HFF-Myc (cell line): ENCODE measurements at regions not wholly inside any gene's neighbourhood (a gene's known extent, or its start where the extent isn't known, plus 50 kb on each side); places are given as distances from the start of the nearest gene placed in this dataset.

Experiments
- DNase-seq: peaks from one replicate; pipeline ENCODE4 v3.0.0-alpha.2; 2011; ENCODE audit warnings: low read depth; ENCODE audit errors: extremely low read depth
- H3K4me3 ChIP-seq: replicated peaks from 2 replicates; pipeline ENCODE4 v1.5.1; 2011; ENCODE audit warnings: low read depth, mild to moderate bottlenecking, control low read depth, low read length
- CTCF ChIP-seq: IDR thresholded peaks from 2 replicates; pipeline ENCODE4 v1.5.1; 2012; ENCODE audit warnings: mild to moderate bottlenecking, low read depth, low read length, control low read depth; ENCODE audit errors: missing control alignments

GRCh38 chr17:79423811-79424465 is 186.9 kb downstream of the RBFOX3 start:
- TF ChIP-seq CTCF, result no peak
- DNase-seq, result no peak
- H3K4me3 ChIP-seq, result no peak overlapping the region

- DNase-seq, result no peak
- no peak overlapping the region for H3K4me3 ChIP-seq
- no peak for TF ChIP-seq CTCF
Measured at GRCh38 chr17:79422236-79422635, 188.6 kb downstream of the RBFOX3 start.

- no peak overlapping the region for H3K4me3 ChIP-seq
- no peak for TF ChIP-seq CTCF
- DNase-seq, result no peak
Measured at GRCh38 chr17:79420318-79421243, 190.3 kb downstream of the RBFOX3 start.

DNA sequence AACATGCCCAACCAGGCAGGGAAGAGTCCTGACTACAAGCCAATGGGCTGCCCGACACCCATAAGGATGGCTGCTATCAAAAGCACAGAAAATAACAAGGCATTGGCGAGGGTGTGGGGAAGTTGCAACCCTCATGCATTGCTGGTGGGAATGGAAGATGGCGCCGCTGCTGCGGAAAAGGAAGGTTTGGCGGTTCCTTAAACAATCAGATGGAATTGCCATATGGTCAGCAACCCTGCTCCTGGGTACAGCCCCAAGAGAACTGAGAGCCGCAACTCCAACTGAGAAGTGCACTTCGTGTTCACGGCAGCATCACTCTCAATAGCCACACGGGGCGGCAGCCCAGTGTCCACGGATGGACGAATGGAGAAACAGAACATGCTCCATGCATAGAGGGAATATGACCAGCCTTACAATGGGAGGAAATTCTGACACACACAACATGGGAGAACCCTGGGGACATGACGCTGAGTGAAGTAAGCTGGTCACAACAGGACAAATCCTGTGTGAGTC is 193.3 kb downstream of the RBFOX3 start:
- TF ChIP-seq CTCF, result no peak
- no peak for DNase-seq
- no peak overlapping the region for H3K4me3 ChIP-seq

GRCh38 chr17:79415909-79416308 is 194.9 kb downstream of the RBFOX3 start:
- no peak for DNase-seq
- H3K4me3 ChIP-seq, result no peak overlapping the region
- TF ChIP-seq CTCF, result no peak

- no peak for TF ChIP-seq CTCF
- no peak for DNase-seq
- H3K4me3 ChIP-seq, result no peak overlapping the region
Measured at GRCh38 chr17:79415365-79415764, 195.5 kb downstream of the RBFOX3 start.
